GM19025 (cell line): ENCODE measurements at regions not wholly inside any gene's neighbourhood (a gene's known extent, or its start where the extent isn't known, plus 50 kb on each side); places are given as distances from the start of the nearest gene placed in this dataset.

Experiments
- ATAC-seq: cut with Tn5 transposase; IDR thresholded peaks from one replicate; pipeline ENCODE4 v1.9.1; 2021; ENCODE audit warnings: mild to moderate bottlenecking, low read depth, moderate library complexity; ENCODE audit not compliant: unreplicated experiment

DNA sequence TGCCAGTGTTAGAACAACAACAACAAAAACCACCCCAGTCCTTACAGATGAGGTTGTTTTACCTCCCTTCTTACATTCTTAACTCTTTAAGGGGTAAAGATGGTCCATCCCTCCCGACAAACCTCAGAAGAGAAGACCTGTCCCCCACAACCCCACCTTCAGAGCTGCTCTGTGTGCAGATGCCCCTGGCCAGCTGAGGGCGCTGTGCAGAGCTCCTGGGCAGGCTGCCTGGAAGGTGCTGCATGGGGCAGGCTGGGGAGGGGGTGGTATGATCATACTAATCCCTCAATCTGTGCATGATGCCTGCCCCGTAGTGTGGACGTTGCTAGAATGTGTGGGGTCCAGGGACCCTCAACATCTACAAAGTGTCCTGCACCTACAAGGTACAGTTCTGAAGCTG, 387.1 kb downstream of the INHBA start:
- no peak for ATAC-seq

GRCh38 chr7:41313171-41313570, 389.7 kb downstream of the INHBA start:
- no peak for ATAC-seq

DNA sequence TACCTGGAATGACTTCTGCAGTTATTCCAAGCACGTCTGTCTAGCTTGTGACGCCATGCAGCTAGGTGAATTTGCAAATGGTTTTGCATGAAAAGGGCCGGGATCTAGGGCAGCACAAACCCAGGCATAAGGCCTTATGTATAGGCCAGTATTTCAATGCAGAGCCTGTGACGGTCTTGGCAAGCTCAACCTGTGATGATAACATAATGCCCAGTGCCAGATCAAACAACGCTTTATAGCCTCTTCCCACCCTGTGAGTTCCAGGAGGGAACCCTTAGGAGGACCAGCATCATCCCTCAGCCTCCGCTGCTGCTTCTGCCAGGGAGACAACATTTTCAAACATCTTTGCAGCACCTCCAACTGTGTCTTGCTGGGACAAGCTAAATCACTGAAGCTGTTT, 390.7 kb downstream of the INHBA start:
- ATAC-seq, result no peak

GRCh38 chr7:41311301-41311700, 391.6 kb downstream of the INHBA start:
- no peak for ATAC-seq

DNA sequence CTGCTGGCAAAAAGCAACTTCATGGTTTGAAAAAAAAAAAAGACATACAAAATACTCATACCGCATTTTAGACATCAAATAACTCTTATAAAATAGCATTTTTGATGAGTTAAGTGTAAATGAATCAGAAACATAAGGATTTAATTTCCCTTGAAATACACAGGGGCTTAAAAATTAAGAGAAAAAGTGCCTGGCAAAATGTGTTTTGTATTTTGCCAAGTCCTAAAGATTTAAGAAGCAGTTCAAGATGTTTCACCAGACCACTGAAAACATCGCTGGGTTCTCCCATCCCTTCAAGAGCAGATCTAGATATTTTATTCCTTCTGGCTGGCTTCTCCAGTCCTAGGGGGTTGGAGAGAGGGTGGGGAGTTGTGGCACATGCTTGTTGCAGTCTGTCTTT, 396.4 kb downstream of the INHBA start:
- no peak for ATAC-seq

GRCh38 chr7:41305001-41305400, 397.9 kb downstream of the INHBA start:
- ATAC-seq, result no peak

GRCh38 chr7:41303709-41304108, 399.2 kb downstream of the INHBA start:
- no peak for ATAC-seq

- ATAC-seq, result peak; percentile 66
Measured at GRCh38 chr7:41298409-41298808, 404.5 kb downstream of the INHBA start.

GRCh38 chr7:41297166-41297565, 405.7 kb downstream of the INHBA start:
- no peak for ATAC-seq

DNA sequence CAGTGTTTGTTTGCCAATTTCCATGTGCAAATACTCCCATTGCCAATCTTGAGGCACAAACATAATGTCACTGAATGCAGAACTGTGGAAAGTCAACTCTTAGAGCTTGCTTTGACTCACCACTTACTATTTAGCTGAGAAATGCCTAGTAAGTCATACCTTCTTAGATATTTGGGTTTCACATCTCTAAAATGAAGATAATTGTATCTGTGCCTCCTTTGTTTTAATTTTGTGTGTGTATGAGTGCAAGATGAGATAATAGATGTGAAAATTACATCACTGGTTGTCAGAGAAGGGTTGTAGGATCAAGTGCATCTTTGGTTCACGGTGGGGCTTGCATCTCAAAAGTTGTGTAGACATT, 407.5 kb downstream of the INHBA start:
- ATAC-seq, result no peak

DNA sequence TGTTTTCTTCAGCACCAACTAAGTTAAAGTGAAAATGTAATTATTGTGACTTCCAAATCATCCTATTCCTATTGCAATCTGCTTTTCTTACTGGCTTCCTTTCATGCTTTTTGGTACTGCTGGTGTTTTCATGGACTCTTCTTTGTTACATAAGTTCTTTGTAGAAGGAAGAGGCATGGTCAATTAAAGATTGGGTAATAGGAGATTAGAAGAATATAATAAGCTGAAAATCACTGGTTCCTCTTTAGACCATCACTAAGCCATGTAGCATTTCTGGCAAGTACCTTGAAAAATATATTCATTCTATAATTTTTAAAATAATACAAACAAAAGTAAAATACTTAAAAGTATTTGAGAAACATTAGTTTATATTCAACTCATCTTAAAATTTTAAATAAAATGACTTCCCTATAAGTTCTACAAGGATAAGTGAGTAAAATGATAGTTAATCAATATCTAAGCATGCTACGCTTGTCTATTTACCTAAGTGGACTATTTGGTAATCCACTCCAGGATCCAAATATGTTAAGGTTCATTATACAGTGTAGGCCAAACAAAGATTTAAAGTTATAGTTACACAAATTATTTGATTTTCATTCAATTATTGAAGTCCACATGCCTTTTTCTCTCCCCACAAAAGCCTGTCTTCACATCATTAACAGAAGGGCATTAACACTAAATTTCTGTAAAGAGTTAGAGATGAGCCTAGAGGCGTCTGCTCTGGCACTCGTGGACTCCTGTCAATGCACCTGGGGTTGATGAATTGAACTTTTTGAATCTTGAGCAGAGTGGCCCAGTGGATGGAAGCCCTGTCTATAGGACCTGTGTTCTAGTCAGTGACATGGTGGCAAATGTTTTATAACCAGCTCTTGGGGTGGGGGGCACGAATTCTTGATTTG, 408.1 kb downstream of the INHBA start:
- ATAC-seq, result no peak

GRCh38 chr7:41292487-41292886, 410.4 kb downstream of the INHBA start:
- ATAC-seq, result no peak

- no peak for ATAC-seq
Measured at GRCh38 chr7:41287559-41288335, 415.1 kb downstream of the INHBA start.

- no peak for ATAC-seq
Measured at GRCh38 chr7:41280491-41280890, 422.4 kb downstream of the INHBA start.

DNA sequence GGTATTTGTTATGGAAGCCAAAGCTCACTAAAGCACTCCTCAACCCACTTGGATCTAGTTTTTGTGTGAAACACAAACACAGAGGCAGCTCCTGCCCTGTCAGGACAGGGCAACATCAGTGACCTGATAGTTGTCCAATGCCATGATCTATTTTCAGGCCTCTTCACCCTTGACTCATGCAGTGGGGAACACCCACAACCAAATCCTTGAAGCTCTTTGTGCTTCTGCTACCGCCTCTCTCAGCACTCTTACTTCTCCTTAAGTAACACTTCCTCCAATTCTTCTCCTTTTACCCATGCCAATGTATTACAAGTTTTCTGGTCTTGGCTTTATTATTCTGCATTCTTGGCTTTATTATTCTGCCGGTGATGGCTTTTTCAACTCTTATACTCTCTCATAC, 425.3 kb downstream of the INHBA start:
- ATAC-seq, result no peak

- ATAC-seq, result no peak
Measured at GRCh38 chr7:41275255-41275654, 427.6 kb downstream of the INHBA start.

DNA sequence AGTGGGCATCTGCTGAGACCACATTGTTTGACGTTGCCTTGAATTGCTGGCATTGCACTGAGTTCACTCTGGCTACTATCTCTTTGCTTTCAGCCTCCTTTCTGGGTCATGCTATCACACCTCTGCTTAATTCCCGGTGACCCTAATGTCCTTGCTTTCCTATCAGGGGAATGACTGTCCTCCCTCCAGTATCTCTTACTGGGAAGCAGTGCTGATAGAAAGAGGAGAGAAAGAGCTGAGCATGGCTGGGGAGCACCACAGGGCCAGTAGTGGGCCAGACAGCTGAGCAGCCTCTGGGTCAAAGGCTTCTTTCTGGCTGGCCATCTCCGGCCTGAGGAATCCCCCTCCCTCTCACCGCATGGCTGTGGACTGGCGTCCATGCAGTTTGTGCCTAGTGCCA, 428.7 kb downstream of the INHBA start:
- ATAC-seq, result no peak

GRCh38 chr7:41272664-41273063, 430.2 kb downstream of the INHBA start:
- no peak for ATAC-seq

GRCh38 chr7:41268878-41269277, 434.0 kb downstream of the INHBA start:
- ATAC-seq, result no peak

DNA sequence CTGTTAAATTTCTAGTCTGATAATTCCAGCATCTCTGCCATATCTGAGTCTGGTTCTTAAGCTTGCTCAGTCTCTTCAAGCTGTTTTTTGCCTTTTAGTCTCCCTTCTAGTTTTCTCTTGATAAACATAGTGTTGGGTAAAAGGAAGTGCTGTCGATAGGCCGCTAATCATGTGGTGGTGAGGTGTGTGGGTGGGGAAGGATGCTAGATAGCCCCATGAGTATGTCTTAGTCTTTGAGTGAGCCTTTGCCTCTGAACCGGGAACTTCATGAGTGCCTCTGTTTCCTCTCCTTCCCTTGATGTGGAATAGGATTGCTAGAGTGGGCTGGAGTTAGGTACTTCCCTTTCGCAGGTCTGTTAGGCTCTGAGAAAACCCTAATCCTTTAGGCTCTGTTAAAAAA, 441.8 kb downstream of the INHBA start:
- ATAC-seq, result no peak

- ATAC-seq, result no peak
Measured at GRCh38 chr7:41257660-41258059, 445.2 kb downstream of the INHBA start.
